ENCODE measurements at regions not wholly inside any gene's neighbourhood (a gene's known extent, or its start where the extent isn't known, plus 50 kb on each side); places are given as distances from the start of the nearest gene placed in this dataset.

- H3K27me3 ChIP-seq, result no peaks in the 10 kb centered on the region
- peak overlapping the region; percentile 65 to 71 for H3K27ac ChIP-seq
- intact Hi-C loops (cut with DNase I), result loop anchor here in 1 of 2 donors (10.0 kb wide), 1 partner anchor 427 kb away; no protein-coding TSS in a partner anchor
- ATAC-seq (peak; percentile 98), DNase-seq (peak in 2 of 4 donors; percentile 72 to 84)
- no peaks in the 10 kb centered on the region for H3K9me3 ChIP-seq
- H3K4me1 ChIP-seq, result peaks cover 5 to 13% of the 10 kb centered on the region in 2 donors
- H3K36me3 ChIP-seq, result no peaks in the 10 kb centered on the region
- no peak overlapping the region for H3K4me3 ChIP-seq
- TF ChIP-seq CTCF (IDR thresholded peaks at IDR 0.05), result peak; percentile 36 to 54
Observed at GRCh38 chr12:92987362-92987761, 58.3 kb upstream of the EEA1 start.

GRCh38 chr12:92987846-92988621 is 58.9 kb upstream of the EEA1 start:
- peak overlapping the region; percentile 65 to 71 for H3K27ac ChIP-seq
- H3K36me3 ChIP-seq, result no peaks in the 10 kb centered on the region
- no peak overlapping the region for H3K4me3 ChIP-seq
- no peaks in the 10 kb centered on the region for H3K9me3 ChIP-seq
- peak; percentile 90 for ATAC-seq
- TF ChIP-seq CTCF (IDR thresholded peaks at IDR 0.05), result no peak
- DNase-seq, result peak in 1 of 4 donors; percentile 62
- peaks cover 5 to 13% of the 10 kb centered on the region in 2 donors for H3K4me1 ChIP-seq
- no peaks in the 10 kb centered on the region for H3K27me3 ChIP-seq
- intact Hi-C loops (cut with DNase I), result loop anchor here in 1 of 2 donors (10.0 kb wide), 1 partner anchor 427 kb away; no protein-coding TSS in a partner anchor

- intact Hi-C loops (cut with DNase I), result loop anchor here in 1 of 2 donors (10.0 kb wide), 1 partner anchor 426 kb away; no protein-coding TSS in a partner anchor
- Histone ChIP-seq H3K4me3 (no peak overlapping the region), H3K27ac (no peak overlapping the region), H3K9me3 (no peaks in the 10 kb centered on the region), H3K36me3 (no peaks in the 10 kb centered on the region), H3K4me1 (peaks cover 5 to 13% of the 10 kb centered on the region in 2 donors), H3K27me3 (no peaks in the 10 kb centered on the region)
- DNase-seq (no peak), ATAC-seq (no peak)
- TF ChIP-seq CTCF (IDR thresholded peaks at IDR 0.05), result no peak
Observed at GRCh38 chr12:92988622-92989130, 59.6 kb upstream of the EEA1 start.

- intact Hi-C loops (cut with DNase I), result loop anchor here in 1 of 2 donors (10.0 kb wide), 1 partner anchor 425 kb away; no protein-coding TSS in a partner anchor
- no peaks in the 10 kb centered on the region for H3K27me3 ChIP-seq
- H3K36me3 ChIP-seq, result no peaks in the 10 kb centered on the region
- peaks cover 5 to 13% of the 10 kb centered on the region in 2 donors for H3K4me1 ChIP-seq
- no peak for ATAC-seq
- H3K4me3 ChIP-seq, result no peak overlapping the region
- TF ChIP-seq CTCF (IDR thresholded peaks at IDR 0.05), result no peak
- DNase-seq, result no peak
- no peak overlapping the region for H3K27ac ChIP-seq
- H3K9me3 ChIP-seq, result no peaks in the 10 kb centered on the region
Observed at GRCh38 chr12:92989715-92990484, 60.8 kb upstream of the EEA1 start.

GRCh38 chr12:92991134-92991533 is 62.0 kb upstream of the EEA1 start:
- ATAC-seq, result no peak
- peaks cover 5 to 13% of the 10 kb centered on the region in 2 donors for H3K4me1 ChIP-seq
- H3K27ac ChIP-seq, result no peak overlapping the region
- intact Hi-C loops (cut with DNase I), result no loop called here
- TF ChIP-seq CTCF (IDR thresholded peaks at IDR 0.05), result no peak
- H3K36me3 ChIP-seq, result no peaks in the 10 kb centered on the region
- DNase-seq, result no peak
- no peaks in the 10 kb centered on the region for H3K9me3 ChIP-seq
- no peaks in the 10 kb centered on the region for H3K27me3 ChIP-seq
- no peak overlapping the region for H3K4me3 ChIP-seq

Measured in left lung (tissue), 4 donors.